HAP-1 (cell line): ENCODE measurements at regions not wholly inside any gene's neighbourhood (a gene's known extent, or its start where the extent isn't known, plus 50 kb on each side); places are given as distances from the start of the nearest gene placed in this dataset.
"Not testable (repeated sequence)": the region's sequence is repeated elsewhere in the genome, so short reads cannot be mapped to it uniquely, and the experiment has no call there.

Source experiments
- DNase-seq, 2 experiments: peaks; one replicate each; pipeline ENCODE4 v3.0.0-alpha.2; 2016 to 2020; ENCODE audit warnings: low spot score in 2 of 2
- H3K27me3 ChIP-seq: fragments of 250-450 bp; sonication (Bioruptor Pico); 2 replicates; pipeline ENCODE4 v1.5.1; 2020; ENCODE audit warnings: low read depth, mild to moderate bottlenecking, moderate library complexity
- H3K36me3 ChIP-seq: fragments of 250-450 bp; sonication (Bioruptor Pico); replicated peaks from 2 replicates; pipeline ENCODE4 v1.5.1; 2020; ENCODE audit warnings: mild to moderate bottlenecking
- H3K4me1 ChIP-seq: fragments of 250-450 bp; sonication (Bioruptor Pico); 2 replicates; pipeline ENCODE4 v1.5.1; 2020; ENCODE audit warnings: mild to moderate bottlenecking
- H3K4me3 ChIP-seq: fragments of 250-450 bp; sonication (Bioruptor Pico); 2 replicates; pipeline ENCODE4 v1.5.1; 2020; ENCODE audit warnings: mild to moderate bottlenecking, moderate library complexity
- H3K9me3 ChIP-seq: fragments of 250-450 bp; sonication (Bioruptor Pico); 2 replicates; pipeline ENCODE4 v1.5.1; 2020; ENCODE audit warnings: mild to moderate bottlenecking, moderate library complexity
- in situ Hi-C: fragments of 300-500 bp; cut with MboI; formaldehyde crosslinking; loops from 3 replicates; pipeline ENCODE4 v1.14.3; 2020; ENCODE audit warnings: low sequenced_read_pairs, inconsistent platforms, mixed read lengths

DNA sequence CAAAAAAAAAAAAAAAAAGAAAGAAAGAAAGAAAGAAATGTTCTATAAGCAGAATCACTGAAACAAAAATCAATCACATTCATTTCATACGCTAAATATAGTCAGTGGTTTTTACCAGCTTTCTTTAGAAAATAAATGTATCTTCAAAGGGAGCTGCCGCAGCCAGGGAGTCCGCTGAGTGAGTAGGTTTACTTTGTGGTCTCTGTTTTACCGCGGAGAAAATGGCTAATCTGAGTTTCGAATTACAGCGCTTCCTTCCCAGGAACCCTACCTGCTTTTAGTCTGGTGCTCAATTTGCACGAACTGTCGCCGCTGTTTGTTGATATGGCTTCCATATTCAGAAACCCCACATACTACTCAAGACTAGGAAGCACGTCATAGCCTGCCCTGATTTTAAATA, 102.4 kb downstream of the TFAP2A start:
- Histone ChIP-seq H3K9me3 (no peaks in the 10 kb centered on the region), H3K36me3 (no peaks in the 10 kb centered on the region), H3K4me3 (no peak overlapping the region), H3K27me3 (no peaks in the 10 kb centered on the region), H3K4me1 (peaks cover 51% of the 10 kb centered on the region)
- DNase-seq, result no peak
- in situ Hi-C loops, result no loop called here

DNA sequence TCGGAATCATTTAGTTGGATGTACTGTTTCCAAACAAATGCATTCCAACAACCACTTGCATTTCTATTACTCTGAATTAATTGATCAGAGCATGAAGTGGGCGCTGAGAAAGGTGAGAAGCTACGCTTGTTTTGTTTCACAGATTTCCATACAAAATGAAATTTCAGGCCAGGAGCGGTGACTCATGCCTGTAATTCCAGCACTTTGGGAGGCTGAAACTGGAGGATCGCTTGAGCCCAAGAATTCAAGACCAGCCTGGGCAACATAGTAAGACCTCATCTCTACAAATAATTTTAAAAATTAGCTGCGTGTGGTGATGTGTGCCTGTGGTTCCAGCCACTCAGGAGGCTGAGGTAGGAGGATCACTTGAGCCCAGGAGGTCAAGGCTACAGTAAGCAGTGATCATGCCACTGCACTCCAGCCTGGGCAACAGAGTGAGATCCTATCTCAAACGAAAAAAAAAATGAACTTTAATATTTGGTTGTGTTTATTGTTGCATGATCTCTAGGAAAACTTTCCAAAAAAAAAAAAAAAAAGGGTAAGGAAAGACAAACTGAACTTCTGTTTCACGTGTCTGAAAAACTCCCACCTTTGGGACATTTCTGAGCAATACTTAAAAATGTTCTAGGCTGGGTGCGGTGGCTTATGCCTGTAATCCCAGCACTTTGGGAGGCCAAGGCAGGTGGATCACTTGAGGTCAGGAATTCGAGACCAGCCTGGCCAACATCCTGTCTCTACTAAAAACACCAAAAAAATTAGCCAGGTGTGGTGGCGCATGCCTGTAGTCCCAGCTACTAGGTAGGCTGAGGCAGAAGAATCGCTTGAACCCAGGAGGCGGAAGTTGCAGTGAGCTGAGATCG, 103.1 kb downstream of the TFAP2A start:
- H3K4me1 ChIP-seq, result peaks cover 51% of the 10 kb centered on the region
- DNase-seq, H3K4me3 ChIP-seq, H3K27me3 ChIP-seq, H3K36me3 ChIP-seq, H3K9me3 ChIP-seq, in situ Hi-C loops: not testable (repeated sequence)

DNA sequence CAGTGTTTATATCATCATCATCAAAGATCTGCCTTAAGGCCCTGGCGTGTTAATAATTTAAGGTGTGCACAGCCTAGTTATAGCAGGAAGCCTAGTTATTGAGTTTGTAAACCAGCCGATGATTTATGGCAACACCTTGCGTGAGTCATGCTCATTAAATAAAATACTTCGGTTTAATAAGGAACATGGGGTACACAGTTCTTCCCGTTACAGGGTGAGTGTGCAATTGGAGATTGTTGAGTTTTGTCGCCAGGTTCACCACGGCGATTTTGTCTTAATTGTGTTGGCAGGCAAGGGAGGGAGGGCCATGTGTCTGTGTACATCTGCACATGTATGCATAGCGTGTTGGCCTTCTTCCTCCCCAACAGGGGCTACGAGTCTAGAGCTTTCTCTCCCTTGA, 104.0 kb downstream of the TFAP2A start:
- Histone ChIP-seq H3K4me3 (no peak overlapping the region), H3K9me3 (no peaks in the 10 kb centered on the region), H3K27me3 (no peaks in the 10 kb centered on the region), H3K36me3 (no peaks in the 10 kb centered on the region), H3K4me1 (peaks cover 46% of the 10 kb centered on the region)
- in situ Hi-C loops, result no loop called here
- DNase-seq, result peak; percentile 13 to 29

DNA sequence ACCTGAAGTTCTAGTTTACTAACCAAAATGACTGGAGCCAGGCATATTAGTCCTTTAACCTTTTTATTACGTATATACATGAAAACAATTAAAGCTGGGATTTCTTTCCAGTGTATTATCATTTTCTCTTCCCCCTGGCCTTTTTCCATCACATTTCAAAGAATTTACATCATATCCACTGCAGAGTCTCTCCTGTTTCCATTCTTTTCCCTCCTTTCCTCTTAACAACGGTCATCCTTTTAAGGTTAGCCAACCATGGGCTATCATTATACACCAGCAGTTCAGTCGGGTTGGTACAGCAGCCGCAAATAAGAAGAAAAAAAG, 104.6 kb downstream of the TFAP2A start:
- Histone ChIP-seq H3K4me3 (no peak overlapping the region), H3K4me1 (peaks cover 40% of the 10 kb centered on the region), H3K9me3 (no peaks in the 10 kb centered on the region), H3K36me3 (no peaks in the 10 kb centered on the region), H3K27me3 (no peaks in the 10 kb centered on the region)
- in situ Hi-C loops, result no loop called here
- peak in 1 of 2 experiments; percentile 10 for DNase-seq

DNA sequence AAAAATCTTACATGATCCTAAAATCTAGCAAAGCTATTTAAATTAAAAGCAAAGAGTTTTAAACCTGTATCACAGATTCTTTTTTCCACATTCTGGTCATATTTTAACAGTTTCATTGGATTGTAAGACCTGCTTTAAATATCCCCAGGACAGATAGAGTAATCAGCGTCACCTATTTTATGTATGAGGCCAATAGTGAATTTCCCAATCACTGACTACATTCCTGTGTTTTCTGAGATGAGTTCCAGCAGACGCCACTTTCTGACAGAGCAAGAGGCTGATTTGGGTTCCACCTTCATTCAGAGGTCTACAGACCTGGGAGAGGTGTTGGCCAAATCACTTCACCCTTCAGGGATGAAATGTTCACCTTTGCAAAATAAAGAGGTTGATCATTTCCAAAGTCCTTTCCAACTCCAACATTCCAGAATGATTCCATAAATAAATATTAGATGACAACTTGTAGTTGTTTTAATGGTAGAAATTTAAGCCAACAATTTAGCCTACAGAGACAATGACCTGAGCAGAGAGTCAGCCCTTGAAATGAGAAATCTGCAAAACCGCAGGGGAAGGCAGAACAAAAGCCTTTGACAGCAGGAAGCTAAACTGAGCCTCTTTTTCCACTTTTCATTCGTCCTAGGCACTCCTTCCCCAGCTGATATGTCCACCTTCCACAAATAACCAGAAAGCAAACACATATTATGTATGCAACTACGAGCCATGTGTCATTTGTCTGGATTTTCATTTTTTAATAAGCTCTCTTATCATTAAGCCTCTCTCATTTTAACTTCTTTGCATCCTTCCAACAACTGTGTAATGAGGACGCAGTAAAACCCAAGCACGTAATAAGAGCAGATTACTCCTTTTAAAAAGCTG, 105.2 kb downstream of the TFAP2A start:
- H3K4me3 ChIP-seq, result no peak overlapping the region
- H3K4me1 ChIP-seq, result peaks cover 37% of the 10 kb centered on the region
- in situ Hi-C loops, result no loop called here
- no peaks in the 10 kb centered on the region for H3K27me3 ChIP-seq
- peak; percentile 34 to 38 for DNase-seq
- no peaks in the 10 kb centered on the region for H3K9me3 ChIP-seq
- no peaks in the 10 kb centered on the region for H3K36me3 ChIP-seq

DNA sequence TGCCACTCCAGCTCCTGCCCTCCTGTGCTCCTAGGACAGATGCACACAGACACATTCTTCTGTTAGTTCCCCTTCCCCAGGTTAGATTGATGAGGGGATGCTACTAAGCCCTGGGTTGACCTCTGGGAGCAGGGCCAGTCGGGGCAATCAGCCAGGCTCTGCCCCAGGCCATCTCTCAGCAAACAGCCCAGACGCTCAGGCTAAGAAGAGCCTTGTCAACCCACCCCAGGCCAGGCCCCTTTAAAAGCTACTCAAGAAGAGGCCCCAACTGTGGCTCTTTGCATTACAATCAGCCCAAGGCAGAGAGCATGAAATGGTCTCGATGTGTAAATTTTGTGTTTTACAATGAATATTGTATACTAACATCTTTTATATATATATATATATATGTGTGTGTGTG, 107.4 kb downstream of the TFAP2A start:
- peaks cover 36% of the 10 kb centered on the region for H3K4me1 ChIP-seq
- H3K9me3 ChIP-seq, result no peaks in the 10 kb centered on the region
- H3K4me3 ChIP-seq, result no peak overlapping the region
- peak in 1 of 2 experiments; percentile 22 for DNase-seq
- in situ Hi-C loops, result no loop called here
- H3K36me3 ChIP-seq, result no peaks in the 10 kb centered on the region
- H3K27me3 ChIP-seq, result no peaks in the 10 kb centered on the region

DNA sequence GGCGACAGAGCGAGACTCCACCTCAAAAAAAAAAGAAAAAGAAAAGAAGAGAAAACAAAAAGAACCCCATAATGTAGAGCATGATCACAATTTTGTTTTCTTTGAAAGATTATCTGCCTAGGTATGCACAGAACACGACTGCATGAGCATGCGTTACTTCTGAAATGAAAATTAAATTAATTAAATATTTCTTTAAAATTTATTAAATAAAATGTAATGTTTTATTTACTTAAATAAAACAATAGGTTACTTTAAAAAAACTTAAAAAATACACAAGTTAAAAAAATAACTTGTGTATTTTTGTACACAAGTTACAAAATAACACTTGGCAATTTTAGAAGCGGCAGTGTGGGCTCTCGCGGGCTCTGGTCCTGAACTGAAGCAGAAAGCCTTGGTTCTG, 107.8 kb downstream of the TFAP2A start:
- peaks cover 41% of the 10 kb centered on the region for H3K4me1 ChIP-seq
- in situ Hi-C loops, result no loop called here
- no peak for DNase-seq
- no peaks in the 10 kb centered on the region for H3K9me3 ChIP-seq
- no peaks in the 10 kb centered on the region for H3K36me3 ChIP-seq
- no peaks in the 10 kb centered on the region for H3K27me3 ChIP-seq
- no peak overlapping the region for H3K4me3 ChIP-seq

DNA sequence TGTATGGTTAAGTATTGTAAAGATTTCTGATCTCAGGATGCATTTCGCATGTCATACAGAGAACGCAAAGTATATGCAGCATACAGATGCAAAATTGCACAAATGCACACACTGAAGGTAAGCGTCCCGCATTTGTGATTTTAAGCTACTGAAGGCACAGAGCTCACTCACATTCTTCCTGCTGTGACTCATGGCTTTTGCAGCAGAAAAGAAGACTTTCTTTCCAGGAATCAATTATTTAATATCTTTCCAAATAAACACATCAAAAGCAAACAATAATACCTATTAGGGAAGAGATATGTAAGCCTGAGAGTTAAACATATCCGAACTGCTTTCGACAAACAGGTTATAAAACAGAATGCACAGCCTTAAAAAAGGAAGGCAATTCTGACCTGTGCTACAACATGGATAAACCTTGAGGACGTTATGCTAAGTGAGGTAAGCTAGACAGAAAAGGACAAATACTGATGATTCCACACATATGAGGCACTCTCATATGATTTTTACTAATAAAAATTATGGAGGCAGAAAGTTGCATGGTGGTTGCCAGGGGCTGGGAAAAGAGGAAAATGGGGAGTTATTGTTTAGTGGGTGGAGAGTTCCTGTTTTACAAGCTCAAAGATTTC, 109.0 kb downstream of the TFAP2A start:
- no peaks in the 10 kb centered on the region for H3K27me3 ChIP-seq
- no peak for DNase-seq
- in situ Hi-C loops, result no loop called here
- no peaks in the 10 kb centered on the region for H3K36me3 ChIP-seq
- no peaks in the 10 kb centered on the region for H3K9me3 ChIP-seq
- H3K4me3 ChIP-seq, result no peak overlapping the region
- peaks cover 35% of the 10 kb centered on the region for H3K4me1 ChIP-seq

DNA sequence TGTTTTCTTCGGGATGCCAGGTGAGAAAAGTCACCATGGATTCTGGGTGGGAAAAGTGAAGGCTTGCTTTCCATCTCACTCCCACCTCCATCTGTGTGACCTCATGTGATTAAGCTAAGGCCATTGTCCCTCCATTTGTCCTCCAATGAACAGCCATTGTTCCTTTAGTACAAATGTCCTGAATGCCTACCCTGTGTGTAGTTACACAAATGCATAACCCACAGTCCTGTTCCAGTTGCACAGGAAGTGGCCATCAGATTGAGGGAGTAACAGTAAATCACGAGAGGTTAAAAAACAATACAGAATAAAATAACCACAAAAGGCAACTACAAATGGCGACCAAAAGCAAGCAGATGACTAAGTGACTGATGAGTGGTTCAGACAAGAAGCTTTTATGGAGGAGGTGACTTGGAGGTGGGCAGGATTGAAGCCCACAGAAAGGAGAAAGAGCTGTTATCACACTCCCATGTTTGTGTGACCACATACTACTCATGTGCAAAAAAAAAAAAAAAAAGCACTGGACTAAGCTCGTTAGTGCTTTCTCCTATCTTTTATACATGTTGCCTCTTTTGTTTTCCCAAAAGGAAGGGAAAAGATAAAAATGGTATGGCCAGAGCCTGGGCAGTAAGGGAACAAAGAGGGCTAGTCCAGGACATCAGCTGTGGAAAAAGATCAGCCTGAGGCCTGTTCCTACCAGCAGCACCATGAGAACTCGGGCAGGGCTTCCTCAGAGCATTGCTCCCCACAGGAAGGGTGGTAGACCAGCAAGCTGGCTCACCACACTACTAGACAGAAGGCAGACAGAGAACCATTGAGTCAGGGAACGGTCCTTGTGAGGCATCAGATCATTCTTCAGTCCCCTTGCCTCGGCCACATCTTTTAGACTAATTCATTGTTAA, 111.0 kb downstream of the TFAP2A start:
- Histone ChIP-seq H3K27me3 (no peaks in the 10 kb centered on the region), H3K4me3 (no peak overlapping the region), H3K9me3 (no peaks in the 10 kb centered on the region), H3K36me3 (no peaks in the 10 kb centered on the region), H3K4me1 (peaks cover 19% of the 10 kb centered on the region)
- no peak for DNase-seq
- in situ Hi-C loops, result no loop called here

DNA sequence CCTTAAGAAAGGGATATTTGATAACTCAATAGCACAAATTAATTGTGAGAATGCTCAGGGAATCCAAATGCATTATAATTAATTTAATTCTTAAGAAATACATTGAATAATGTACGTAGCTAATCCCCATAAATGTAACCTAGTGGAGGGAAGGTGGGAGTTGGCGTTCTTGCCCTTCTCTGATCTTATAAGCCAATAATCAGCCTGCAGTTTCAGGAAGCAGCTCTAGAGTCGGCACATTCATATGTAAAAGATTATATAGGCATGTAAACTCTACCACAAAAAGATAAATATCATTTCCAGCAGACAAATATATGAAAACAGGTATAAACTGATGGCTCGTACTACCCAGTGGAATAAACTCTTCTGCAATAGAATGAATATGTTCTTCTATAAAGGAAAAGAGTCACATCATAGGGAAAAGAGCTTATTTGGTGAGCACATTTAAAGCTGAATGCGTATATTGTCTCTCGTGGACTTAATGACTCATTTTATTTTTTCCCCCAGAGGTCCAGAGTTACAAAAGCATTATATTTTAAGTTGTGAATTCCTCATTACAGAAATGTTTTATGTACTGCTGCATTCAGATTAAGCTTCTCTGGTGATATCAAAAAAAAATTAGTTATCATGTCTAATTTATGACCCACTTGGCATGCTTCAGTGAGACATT, 112.2 kb downstream of the TFAP2A start:
- Histone ChIP-seq H3K9me3 (no peaks in the 10 kb centered on the region), H3K36me3 (no peaks in the 10 kb centered on the region), H3K4me3 (no peak overlapping the region), H3K27me3 (no peaks in the 10 kb centered on the region), H3K4me1 (peaks cover 19% of the 10 kb centered on the region)
- peak; percentile 57 to 80 for DNase-seq
- in situ Hi-C loops, result no loop called here

DNA sequence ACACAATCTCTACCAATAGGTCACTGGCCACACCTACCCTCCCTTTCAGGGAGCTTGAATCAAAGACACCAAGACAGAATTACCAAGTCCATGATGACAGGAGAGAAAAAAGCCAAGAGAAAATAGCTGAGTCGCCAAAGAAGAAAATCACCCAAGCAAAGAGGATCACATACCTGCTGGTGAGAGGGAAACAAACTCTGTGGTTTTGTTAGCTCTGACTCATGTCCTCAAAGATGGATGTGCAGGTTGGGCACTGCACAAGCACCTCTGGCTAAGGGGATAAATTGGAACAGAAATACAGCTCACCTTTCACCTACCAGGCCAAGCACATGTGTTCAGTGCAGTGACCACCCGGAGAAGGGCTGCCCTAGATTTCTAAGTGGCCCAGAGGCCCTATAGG, 114.8 kb downstream of the TFAP2A start:
- no peaks in the 10 kb centered on the region for H3K27me3 ChIP-seq
- H3K9me3 ChIP-seq, result no peaks in the 10 kb centered on the region
- H3K4me3 ChIP-seq, result no peak overlapping the region
- no peaks in the 10 kb centered on the region for H3K36me3 ChIP-seq
- in situ Hi-C loops, result no loop called here
- DNase-seq, result no peak
- H3K4me1 ChIP-seq, result peaks cover 19% of the 10 kb centered on the region

DNA sequence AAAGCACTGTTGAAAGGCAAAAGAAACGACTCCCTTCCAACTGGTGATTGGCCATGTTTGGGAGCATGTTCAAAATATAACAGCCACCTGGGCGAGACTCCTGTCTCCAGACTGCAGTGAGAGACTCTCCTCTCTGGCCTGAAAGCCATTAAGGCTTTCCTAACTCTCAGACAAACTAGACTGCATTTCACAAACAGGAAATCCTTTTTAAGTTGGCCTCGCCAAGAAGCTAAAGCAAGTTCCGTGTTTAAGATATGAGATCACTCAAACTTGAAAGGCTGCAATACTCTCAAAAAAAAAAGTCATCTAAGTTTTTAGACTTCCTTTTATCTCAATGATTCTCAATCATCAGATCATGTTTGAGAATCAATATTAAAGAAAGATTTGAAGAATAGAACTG, 117.0 kb downstream of the TFAP2A start:
- no peak for DNase-seq
- in situ Hi-C loops, result no loop called here
- no peak overlapping the region for H3K4me3 ChIP-seq
- H3K27me3 ChIP-seq, result no peaks in the 10 kb centered on the region
- no peaks in the 10 kb centered on the region for H3K9me3 ChIP-seq
- no peaks in the 10 kb centered on the region for H3K36me3 ChIP-seq
- H3K4me1 ChIP-seq, result peaks cover 9% of the 10 kb centered on the region

DNA sequence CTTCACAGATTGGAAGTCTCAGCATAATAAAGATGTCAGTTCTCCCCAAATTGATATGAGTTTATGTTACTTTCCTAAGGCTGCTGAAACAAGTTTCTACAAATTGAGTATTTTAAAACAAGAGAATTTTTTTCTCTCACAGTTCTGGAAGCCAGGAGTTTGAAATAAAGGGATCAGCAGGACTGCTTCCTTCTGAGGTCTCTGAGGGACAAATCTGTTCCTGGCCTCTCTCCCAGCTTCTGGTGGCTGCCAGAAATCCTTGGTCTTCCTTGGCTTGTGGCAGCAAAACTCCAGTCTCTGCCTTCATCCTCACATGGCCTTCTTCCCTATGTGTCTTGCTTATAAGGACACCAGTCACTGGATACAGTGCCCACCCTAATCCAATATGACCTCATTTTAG, 136.1 kb downstream of the TFAP2A start:
- Histone ChIP-seq H3K27me3 (no peaks in the 10 kb centered on the region), H3K4me1 (peaks cover 14% of the 10 kb centered on the region), H3K36me3 (no peaks in the 10 kb centered on the region), H3K9me3 (0 out of 2 replicates have a peak, but pooled peaks cover 6% of the 10 kb centered on the region), H3K4me3 (no peak overlapping the region)
- in situ Hi-C loops, result no loop called here
- DNase-seq, result no peak
